ENCODE measurements at regions not wholly inside any gene's neighbourhood (a gene's known extent, or its start where the extent isn't known, plus 50 kb on each side); places are given as distances from the start of the nearest gene placed in this dataset.

DNA sequence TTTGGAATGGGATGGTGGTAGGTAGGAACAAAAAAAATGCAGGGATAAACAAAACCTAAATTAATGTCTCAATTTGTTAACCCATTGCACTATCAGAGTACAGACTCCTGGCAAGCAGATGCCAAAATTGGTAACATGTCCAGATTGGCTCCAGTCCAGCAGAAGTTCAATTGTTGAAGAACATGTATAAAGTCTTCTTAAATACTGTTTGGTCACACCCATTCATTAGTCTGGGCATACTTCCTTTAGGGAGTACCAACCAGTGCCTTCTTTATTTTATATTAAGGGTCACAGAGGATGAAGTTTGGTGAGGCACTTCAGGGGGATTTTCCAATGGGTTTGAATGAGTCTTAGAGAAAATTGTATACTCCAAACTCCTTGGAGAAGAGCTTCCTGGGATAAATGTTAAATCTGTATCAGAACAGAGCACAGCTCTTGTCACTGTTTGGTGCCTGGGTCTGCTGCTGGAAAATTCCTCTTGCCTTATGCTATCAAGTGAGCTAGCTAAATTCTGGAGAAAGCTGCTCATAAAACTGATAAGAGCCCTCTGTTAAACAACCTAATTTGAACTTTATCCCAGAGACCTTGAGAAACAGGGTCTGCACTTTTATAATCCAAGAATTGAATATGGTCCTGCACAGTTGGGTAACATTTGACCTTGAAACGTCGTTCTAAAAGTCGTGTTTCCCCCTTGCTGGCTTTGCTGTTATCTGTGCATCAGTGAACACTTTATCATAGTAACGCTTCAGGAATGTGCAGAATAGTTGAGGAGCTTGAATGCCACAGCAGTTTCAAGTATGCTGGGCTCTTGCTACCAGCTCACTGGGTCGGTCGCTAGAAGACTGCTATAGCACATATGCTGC lies 334.1 kb upstream of the CITED2 start:
- Histone ChIP-seq H3K79me2 (replicated peaks; ENCODE audit: insufficient read depth, low read length) (no peaks in the 10 kb centered on the region), H4K20me1 (ENCODE audit: insufficient read depth) (no peaks in the 10 kb centered on the region), H3K27ac (ENCODE audit: low read length) (no peak overlapping the region), H3K4me3 (ENCODE audit: low read length) (no peak overlapping the region), H3K27me3 (ENCODE audit: insufficient read depth, low read depth, low read length) (no peaks in the 10 kb centered on the region), H3K4me2 (ENCODE audit: low read length) (no peak overlapping the region), H3K9me2 (ENCODE audit: insufficient read depth, low read length) (no peaks in the 10 kb centered on the region), H3F3A (ENCODE audit: insufficient read depth, low read length, poor library complexity, severe bottlenecking) (no peaks in the 10 kb centered on the region), H3K9me3 (ENCODE audit: low read length) (no peaks in the 10 kb centered on the region), H3K9ac (ENCODE audit: low read length) (no peak overlapping the region), H3K36me3 (ENCODE audit: insufficient read depth, low read length) (no peaks in the 10 kb centered on the region), H2AFZ (ENCODE audit: low read depth, low read length) (no peak overlapping the region)
- TF ChIP-seq EP300 (conservative IDR thresholded peaks at IDR 0.05; ENCODE audit: poor library complexity, severe bottlenecking), result no peak
- TF ChIP-seq EZH2 (IDR thresholded peaks at IDR 0.05; ENCODE audit: borderline replicate concordance, insufficient read depth, low read length, poor library complexity, severe bottlenecking), result no peak
- TF ChIP-seq, protein P1, sequence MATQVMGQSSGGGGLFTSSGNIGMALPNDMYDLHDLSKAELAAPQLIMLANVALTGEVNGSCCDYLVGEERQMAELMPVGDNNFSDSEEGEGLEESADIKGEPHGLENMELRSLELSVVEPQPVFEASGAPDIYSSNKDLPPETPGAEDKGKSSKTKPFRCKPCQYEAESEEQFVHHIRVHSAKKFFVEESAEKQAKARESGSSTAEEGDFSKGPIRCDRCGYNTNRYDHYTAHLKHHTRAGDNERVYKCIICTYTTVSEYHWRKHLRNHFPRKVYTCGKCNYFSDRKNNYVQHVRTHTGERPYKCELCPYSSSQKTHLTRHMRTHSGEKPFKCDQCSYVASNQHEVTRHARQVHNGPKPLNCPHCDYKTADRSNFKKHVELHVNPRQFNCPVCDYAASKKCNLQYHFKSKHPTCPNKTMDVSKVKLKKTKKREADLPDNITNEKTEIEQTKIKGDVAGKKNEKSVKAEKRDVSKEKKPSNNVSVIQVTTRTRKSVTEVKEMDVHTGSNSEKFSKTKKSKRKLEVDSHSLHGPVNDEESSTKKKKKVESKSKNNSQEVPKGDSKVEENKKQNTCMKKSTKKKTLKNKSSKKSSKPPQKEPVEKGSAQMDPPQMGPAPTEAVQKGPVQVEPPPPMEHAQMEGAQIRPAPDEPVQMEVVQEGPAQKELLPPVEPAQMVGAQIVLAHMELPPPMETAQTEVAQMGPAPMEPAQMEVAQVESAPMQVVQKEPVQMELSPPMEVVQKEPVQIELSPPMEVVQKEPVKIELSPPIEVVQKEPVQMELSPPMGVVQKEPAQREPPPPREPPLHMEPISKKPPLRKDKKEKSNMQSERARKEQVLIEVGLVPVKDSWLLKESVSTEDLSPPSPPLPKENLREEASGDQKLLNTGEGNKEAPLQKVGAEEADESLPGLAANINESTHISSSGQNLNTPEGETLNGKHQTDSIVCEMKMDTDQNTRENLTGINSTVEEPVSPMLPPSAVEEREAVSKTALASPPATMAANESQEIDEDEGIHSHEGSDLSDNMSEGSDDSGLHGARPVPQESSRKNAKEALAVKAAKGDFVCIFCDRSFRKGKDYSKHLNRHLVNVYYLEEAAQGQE (IDR thresholded peaks at IDR 0.05; ENCODE audit: borderline replicate concordance), result no peak
- TF ChIP-seq SMC3 (conservative IDR thresholded peaks at IDR 0.05; ENCODE audit: poor library complexity), result no peak

DNA sequence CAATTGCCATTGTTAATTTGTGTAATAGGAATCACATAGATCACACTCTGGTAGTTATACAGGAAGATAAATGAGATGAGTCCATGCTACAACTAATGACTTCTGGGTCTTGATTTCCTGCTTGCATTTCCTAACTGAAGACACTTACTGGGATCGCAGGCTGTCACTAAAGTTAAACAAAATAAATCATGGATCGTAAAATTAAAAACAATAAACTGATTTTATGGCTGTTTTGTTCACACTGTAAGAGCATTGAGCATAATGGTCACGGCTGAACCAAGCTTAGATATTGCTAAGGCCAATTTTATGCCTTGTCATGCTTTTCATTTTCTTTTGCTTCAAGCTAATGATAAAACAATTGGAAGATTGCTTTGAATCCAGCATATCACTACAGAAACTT lies 332.5 kb upstream of the CITED2 start:
- TF ChIP-seq RAD21 (conservative IDR thresholded peaks at IDR 0.05) (no peak), TAF1 (IDR thresholded peaks at IDR 0.05; ENCODE audit: low read depth) (no peak)
- H3K4me2 ChIP-seq (ENCODE audit: low read length), result no peak overlapping the region
- no peak overlapping the region for H3K9ac ChIP-seq (ENCODE audit: low read length)
- no peaks in the 10 kb centered on the region for H3K9me2 ChIP-seq (ENCODE audit: insufficient read depth, low read length)
- H3K4me3 ChIP-seq (ENCODE audit: low read length), result no peak overlapping the region
- no peaks in the 10 kb centered on the region for H3K27me3 ChIP-seq (ENCODE audit: insufficient read depth, low read depth, low read length)
- H3K27ac ChIP-seq (ENCODE audit: low read length), result no peak overlapping the region
- H2AFZ ChIP-seq (ENCODE audit: low read depth, low read length), result no peak overlapping the region
- H3K79me2 ChIP-seq (replicated peaks; ENCODE audit: insufficient read depth, low read length), result no peaks in the 10 kb centered on the region
- no peaks in the 10 kb centered on the region for H4K20me1 ChIP-seq (ENCODE audit: insufficient read depth)
- no peaks in the 10 kb centered on the region for H3F3A ChIP-seq (ENCODE audit: insufficient read depth, low read length, poor library complexity, severe bottlenecking)
- no peaks in the 10 kb centered on the region for H3K36me3 ChIP-seq (ENCODE audit: insufficient read depth, low read length)
- no peaks in the 10 kb centered on the region for H3K9me3 ChIP-seq (ENCODE audit: low read length)

DNA sequence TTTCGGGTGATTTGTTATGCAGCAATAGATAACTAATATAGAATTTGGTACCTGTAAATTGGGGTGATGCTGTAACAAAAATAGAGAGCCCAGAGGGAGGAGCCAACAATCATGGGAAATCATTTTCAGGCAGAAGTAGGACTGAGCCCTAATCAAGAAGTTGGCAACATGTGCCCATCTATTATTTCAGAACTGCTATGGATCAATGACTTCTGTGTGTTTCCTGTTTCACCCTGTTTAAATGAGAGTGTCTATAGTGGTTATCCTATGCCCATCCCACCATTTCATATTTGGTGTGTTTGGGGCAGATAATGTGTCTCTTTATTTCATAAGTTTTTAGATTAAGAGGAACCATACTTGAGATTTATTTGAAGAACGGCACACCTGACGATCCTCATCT lies 330.8 kb upstream of the CITED2 start:
- H3K9me3 ChIP-seq (ENCODE audit: low read length), result no peaks in the 10 kb centered on the region
- H3K27ac ChIP-seq (ENCODE audit: low read length), result no peak overlapping the region
- no peaks in the 10 kb centered on the region for H3K36me3 ChIP-seq (ENCODE audit: insufficient read depth, low read length)
- H3F3A ChIP-seq (ENCODE audit: insufficient read depth, low read length, poor library complexity, severe bottlenecking), result no peaks in the 10 kb centered on the region
- no peak overlapping the region for H2AFZ ChIP-seq (ENCODE audit: low read depth, low read length)
- no peaks in the 10 kb centered on the region for H3K79me2 ChIP-seq (replicated peaks; ENCODE audit: insufficient read depth, low read length)
- no peak for TF ChIP-seq EP300 (conservative IDR thresholded peaks at IDR 0.05; ENCODE audit: poor library complexity, severe bottlenecking)
- H3K27me3 ChIP-seq (ENCODE audit: insufficient read depth, low read depth, low read length), result no peaks in the 10 kb centered on the region
- no peaks in the 10 kb centered on the region for H3K9me2 ChIP-seq (ENCODE audit: insufficient read depth, low read length)
- H3K9ac ChIP-seq (ENCODE audit: low read length), result no peak overlapping the region
- H3K4me2 ChIP-seq (ENCODE audit: low read length), result no peak overlapping the region
- no peak overlapping the region for H3K4me3 ChIP-seq (ENCODE audit: low read length)
- H4K20me1 ChIP-seq (ENCODE audit: insufficient read depth), result no peaks in the 10 kb centered on the region

Measured in neural cell (in vitro differentiated cells).